HG02840 (cell line): ENCODE measurements at regions not wholly inside any gene's neighbourhood (a gene's known extent, or its start where the extent isn't known, plus 50 kb on each side); places are given as distances from the start of the nearest gene placed in this dataset.

Source experiments
- ATAC-seq: cut with Tn5 transposase; IDR thresholded peaks from one replicate; pipeline ENCODE4 v1.9.1; 2021; ENCODE audit warnings: mild to moderate bottlenecking, moderate library complexity, moderate number of reproducible peaks; ENCODE audit not compliant: unreplicated experiment, low FRiP score

DNA sequence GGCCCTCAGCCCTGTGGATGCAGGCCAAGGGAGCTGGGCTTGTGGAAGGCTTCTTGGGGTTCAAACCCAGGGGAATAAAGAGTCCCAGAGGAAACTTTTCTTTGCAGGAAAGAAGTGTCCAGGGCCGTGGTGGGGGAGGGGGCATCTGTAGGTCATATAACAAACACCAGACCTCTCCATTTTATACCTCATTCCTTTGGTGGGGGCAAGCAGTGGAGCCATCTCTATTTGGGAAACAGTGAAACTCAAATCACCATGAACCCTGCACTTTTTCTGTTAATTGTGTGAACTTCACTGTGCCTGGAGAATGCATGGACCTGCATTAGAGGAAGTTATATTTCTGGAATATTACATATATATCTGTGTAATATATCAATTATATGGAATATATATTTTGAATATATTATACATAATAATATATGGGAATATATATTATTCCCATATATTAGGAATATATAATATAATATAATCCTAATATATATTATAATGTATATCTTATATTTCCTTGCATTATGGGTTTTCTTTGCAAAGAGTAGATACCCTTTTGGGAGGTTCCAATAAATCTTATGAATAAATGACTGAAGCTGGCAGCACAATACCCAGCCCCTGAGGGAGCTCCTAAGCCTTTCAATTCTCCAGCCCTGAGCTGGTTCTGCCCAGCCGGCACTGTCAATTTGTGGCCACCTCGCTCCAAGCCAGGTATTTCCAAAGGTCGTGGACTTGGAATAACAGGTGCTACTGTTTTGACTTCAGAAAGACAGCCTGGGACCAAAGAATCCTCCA lies 97.7 kb upstream of the PKDCC start:
- ATAC-seq: no peak

DNA sequence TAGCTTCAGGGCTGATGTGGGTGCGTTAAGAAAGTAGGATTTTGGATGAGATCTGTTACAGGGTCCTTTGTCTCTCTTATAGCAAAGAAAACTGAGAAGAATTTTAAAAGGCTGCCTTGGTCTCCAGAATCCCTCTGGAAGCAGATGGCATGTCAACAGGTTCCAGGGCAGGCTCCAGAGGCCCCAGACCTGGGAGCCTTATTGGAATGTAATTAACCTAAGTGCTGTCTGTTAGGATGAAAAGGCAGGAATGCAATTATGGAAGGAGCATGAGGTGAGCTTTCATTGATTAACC lies 97.2 kb upstream of the PKDCC start:
- no peak for ATAC-seq

DNA sequence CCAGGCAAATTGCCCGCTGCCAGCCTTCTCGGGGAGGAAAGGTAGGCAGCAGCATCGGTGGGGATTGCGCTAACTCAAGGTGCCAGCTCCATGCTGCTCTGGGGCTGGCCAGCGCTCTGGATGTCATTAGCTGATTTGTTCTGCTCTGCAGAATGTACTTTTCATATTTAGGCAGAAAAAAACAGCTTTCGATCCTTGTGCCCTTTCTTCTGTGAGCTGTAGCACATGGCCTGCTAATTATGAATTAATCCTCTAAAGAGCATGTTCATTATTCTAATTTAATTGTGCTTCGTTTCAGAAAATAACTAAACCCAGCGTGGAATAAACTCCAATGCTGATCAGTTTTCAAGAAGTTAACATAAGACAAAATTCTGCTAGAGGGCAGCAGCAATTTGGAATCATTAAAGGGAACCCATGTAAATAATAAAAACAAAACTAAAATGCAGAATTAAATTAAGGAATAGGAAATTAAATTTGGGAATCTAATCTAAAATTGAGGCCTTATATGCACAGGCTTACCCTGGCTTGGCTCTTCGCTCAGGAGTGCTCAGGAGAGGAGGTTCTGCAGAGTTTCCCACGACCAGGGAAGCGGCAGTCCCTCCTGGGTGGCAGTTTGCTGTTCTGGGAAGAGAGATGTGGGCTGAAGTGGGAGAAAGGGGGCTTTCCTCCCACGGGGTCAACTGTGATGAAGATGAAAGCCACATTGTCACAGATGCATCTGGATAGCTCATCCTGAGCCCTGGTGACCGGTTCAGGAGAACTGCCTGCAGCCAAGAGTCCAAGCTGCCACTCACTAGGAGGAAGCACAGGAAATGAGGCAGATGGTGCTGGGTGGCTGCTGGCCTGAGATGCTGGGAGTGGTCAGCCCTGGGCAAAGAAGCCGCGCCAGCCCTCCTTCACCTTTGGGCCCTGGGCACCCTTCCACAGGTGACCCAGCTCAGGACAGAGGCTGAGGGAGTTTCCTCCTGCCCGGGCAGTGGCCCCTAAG lies 93.2 kb upstream of the PKDCC start:
- no peak for ATAC-seq

DNA sequence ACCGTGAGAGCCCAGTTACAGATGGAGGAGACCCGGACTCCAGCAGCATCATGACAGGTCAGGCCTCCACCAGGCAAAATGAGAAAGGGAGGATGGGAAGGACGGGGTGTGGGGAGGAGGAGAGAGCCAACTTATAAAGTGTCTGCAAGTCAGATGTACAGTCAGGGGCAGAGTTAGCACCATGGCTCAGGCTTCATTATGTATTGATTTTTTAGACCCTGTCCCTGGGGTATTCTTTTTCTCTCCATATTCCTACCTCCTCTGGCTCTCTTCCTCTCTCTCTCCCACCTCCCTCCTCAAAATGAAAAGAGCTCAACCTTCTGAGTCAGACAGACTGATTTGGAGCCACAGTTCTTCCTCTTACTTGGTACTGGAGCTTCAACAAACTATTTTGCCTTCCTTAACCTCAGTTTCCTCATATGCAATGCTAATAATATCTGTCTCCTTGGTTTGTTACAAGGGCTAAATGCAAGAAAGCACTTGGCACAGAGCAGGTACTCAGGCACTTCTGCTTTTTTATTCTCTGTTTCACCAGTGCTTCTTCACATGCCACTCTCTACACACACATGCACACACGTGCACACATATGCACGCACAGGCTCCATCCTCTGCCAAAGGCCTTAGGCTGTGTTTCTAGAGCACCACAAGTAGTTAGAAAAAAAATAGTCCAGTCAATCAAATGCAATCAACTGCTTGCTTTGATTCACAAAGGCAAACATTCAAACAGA lies 92.3 kb upstream of the PKDCC start:
- ATAC-seq: no peak

DNA sequence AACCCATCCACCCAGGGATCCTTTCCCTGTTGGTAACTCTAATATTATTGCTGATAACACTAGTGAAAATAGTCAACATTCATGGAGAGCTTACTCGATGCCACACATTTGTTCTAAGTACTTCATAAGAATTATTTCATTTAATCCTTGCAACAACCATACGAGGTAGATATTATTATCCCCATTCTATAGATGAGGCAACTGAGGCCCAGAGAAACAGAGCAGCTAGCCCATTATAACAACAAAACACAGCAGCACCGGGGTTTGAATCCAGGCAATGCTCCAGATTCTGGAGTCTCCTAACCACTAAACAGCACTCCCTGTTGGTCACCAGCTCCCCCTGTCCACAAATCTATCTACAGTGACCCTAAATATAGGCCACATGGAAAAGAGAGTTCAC lies 90.4 kb upstream of the PKDCC start:
- no peak for ATAC-seq

DNA sequence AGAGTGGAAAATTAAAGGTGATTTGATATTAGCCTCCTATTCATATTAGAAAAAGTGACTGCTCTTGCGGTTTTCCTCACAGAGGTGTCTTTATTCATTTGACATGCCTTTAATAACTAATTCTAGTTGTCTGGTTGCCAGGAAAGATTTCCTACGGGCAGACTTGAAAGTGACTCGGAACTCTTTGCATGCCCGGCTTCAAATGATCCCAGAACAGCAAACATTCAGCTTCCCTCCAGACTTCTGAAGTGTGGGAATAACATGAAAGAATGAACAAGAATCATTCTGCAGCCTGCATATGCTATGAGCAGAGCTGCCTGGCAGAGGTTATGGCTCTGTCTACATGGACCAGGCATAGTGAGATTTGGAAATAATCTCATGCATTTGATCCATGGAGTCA lies 89.6 kb upstream of the PKDCC start:
- no peak for ATAC-seq

DNA sequence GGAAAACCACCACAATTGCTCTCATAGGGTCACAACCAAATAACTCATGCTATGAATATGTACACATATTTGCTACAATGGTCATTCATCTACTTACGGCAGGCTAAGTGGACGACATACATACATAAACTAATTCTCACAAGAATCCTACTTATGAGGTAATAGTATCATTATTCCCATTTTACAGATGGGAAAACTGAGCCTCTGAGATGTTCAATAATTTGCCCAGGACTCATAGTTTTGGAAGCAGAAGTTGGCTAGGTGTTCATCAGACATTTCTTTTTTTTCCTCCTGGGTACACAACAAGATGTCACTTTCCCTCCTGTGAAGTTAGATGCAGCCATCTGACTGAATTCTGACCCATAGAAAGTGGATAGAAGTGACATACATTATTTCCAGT lies 89.0 kb upstream of the PKDCC start:
- ATAC-seq: no peak

DNA sequence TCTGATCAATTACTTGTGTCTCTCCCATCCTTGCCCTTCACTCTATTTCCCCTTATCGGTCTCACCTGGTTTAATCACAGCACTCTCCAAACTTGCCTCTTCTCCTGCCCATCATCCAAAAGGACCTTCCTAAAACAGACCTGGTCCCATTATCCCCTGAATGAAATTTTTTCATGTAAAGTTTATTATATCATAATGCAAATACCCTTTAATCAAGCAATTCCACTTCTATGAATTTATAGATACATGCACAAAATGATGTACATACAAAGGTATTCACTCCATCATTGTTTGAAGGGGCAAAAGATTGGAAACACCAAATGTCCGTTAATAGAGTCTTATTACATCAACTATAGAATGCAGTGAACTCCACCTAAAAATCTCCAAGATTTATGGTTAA lies 88.1 kb upstream of the PKDCC start:
- ATAC-seq: no peak

DNA sequence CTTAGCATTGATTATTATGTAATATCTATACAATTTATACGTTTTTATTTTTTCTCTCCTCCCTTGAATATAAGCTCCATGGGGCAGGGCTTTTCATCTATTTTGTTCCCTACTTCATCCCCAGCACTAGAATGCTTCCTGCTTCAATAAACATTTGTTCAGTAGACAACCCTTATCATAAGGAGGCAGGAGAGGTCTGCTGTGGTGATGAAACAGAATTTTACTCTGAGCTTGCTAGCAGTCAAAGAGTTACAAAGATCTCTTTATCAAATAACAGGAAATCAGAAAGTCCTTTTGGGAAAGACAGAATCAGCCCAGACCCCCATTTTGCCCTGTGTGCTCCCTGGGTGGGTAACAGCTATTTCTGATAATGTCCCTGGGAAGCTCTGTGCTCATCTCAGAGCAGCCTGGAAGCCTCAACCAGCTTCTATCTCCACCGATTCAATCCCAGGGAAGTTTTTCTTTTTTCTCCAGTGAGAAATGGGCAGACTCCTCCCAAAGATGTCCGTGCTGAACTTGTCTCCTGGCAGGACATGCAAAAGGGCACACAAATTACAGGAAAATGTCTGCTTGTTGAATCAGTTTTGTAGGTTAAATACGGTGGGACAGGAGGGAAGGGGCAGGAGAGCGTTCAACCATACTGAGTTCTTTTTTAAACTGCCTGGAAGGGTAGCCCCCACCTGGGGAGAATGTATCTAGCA lies 84.7 kb upstream of the PKDCC start:
- no peak for ATAC-seq

DNA sequence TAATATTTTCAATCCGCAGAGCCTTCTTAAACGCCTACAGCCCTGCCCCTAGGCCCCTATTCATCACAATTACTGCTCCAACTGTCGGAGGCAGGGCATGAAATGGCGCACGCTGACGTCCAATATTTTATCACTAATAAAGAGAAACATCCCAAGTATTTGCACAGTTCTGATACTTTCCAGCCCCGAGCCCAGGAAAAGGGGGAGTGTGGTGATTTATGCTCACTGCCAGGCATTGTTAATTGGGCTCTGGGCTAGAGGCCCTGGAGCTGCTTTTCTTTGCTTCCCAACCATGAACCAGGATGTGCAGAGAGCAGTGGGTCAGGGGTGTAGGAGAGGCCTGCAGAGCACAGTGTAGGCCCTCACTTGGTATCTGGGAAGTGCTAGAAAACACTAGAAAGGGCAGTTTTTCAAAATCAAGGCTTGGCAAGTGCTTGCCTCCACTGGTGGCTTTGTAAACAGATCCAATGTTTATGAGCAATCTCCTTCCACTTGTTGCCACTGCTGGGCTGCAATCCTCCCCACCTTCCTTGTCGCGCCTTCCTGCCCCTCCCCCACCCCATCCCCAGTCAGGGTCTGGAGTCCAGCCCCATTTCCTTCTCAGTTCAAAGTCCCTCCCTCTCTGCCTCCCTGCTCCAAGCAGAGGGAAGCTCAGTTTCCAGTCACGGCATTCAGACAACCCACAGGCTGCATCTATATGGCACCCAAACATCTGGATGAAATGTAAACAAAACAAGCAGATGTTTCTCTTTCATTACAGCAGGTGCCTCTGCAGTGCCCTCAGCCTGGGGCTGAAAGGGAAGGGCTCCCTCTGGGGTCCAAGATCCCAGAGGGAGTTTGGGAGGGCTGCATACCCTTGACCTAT lies 83.9 kb upstream of the PKDCC start:
- no peak for ATAC-seq

DNA sequence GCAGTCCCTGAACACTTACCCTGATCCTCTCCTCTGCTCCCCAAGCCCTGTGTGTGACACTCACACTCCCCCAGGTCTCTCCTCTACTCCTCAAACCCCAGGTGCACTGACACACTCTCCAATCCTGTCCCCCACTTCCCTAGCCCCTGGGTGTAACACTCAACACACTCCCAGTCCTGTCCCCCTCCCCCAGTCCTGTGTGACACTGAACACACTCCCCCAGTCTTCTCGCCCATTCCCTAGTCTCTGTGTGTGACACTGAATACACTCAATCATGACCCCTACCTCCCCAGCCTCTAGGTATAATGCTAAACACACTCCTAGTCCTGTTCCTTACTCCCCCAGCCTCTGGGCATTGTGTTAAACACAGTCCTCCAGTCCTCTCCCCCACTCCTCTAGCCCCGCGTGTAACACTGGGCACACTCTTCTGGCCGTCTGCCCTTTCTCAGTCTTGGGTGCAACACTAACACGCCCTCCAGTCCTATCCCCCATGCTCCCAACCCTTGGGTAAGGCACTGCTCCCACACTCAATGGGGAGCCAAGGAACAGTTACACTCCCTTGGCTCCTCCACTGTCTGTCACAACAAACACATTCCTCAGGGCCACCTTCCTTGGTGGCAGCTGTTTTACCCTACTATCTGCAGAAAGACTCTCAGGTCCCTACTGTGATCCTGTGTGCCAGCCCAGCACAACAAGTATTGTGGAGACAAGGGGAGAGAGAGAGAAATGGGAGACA lies 82.5 kb upstream of the PKDCC start:
- no peak for ATAC-seq

DNA sequence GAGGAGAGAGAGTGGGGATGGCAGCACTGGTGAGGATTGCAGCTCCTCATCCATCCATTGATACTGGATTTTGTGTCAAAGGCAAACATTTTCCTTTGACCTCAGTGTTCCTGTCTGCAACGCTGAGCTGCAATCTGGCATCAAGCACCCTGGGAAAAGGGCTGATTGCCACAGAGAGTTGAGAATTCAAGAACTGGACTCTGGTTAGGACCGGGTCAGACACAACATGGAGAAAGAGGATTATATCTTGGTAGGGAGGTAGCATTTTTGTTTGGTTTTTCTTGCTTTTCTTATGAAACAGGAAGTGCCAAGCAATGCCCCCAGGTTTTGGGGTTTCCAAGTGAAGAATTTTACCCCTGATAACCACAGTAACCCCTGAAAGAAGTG lies 81.9 kb upstream of the PKDCC start:
- no peak for ATAC-seq

DNA sequence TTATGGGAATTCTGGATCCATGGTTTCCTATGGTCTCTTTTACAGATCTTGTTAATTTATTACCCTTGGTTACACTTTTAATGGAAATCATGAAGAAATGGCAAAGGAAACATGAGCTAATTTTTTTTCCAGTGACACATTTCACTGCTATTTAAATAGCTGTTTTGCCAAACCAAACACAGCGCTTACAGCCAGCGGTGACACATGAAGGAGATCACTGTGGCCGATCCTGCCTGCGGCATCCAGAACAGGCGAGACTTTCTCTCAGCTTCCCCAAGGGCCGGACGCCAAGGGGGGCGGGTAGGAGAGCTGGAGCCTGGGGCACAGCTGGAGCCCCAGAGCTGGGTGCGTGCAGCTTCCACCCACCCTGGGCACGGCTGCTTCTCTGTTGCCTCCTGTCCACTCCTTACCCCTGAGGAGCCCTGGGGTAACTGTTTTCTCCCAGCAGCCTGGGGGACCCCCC lies 81.4 kb upstream of the PKDCC start:
- ATAC-seq: no peak

DNA sequence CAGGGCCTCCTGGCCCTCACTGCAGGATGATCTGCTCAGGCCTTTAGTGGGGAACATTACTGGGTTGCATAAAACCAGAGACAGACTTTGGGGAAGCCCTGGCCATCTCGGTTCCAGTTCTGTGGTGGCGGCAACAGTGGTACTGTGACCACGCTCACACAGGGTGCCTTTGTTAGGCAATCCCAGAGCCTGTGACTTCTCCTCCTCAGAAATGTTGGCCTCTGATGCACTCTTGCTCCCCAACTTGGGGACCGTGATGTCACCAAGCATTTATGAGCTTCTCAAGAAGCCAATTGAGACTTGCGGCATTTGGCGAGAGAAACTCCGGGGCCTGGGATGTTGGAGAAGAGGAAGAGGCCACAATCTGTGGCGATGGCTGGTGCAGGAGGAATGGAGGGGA lies 80.9 kb upstream of the PKDCC start:
- ATAC-seq: no peak

DNA sequence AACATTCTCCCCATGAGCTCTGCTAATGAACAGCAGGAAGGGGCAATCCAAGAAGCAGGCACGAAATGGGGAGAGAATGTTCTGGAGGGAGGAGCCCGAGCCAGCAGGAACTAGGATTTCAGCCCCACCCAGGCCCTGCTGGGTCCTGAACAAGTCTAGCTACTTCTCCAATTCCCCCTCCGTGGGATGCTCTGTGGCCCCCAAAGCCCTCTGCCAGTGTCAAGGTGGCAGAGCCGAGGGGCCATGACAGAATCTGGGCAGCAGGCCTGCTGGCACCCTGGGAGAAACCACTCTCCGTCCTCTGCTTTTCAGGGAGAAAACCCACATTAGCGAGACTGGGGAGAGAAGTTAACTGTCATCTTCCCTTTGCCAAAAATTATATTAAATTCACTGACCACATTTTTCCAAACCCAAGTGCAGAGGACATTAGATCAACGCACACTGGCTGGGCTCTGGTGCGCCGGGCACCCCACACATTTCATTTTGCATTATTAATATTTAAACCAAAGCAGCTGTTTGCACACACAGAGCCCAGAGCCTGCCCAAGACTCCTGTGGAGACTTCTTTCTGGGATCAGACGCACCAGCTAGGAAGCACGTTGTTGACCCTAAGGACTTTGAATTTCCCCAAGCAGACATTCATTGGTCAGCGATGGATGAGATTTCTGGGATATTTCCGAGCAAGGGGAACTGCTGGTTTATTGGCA lies 80.2 kb upstream of the PKDCC start:
- no peak for ATAC-seq

DNA sequence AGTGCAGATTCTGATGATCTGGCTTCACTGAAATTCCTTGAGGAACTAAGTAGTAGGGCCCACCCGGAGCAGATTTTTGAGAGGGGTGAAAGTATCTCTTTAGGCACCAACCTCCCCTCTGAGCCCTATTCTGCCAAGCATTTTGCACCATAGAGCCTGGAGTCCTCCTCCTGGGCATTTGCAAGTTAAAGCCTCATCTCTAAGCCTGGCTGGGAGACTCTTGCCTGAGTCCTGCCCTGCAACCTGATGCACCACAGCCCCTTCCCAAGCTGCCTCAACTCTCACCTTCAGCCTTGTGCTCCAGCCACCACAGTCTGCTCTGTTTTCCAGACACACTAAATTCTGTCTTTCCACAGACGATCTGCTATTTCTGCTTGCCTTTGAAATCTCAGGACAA lies 79.6 kb upstream of the PKDCC start:
- ATAC-seq: no peak

DNA sequence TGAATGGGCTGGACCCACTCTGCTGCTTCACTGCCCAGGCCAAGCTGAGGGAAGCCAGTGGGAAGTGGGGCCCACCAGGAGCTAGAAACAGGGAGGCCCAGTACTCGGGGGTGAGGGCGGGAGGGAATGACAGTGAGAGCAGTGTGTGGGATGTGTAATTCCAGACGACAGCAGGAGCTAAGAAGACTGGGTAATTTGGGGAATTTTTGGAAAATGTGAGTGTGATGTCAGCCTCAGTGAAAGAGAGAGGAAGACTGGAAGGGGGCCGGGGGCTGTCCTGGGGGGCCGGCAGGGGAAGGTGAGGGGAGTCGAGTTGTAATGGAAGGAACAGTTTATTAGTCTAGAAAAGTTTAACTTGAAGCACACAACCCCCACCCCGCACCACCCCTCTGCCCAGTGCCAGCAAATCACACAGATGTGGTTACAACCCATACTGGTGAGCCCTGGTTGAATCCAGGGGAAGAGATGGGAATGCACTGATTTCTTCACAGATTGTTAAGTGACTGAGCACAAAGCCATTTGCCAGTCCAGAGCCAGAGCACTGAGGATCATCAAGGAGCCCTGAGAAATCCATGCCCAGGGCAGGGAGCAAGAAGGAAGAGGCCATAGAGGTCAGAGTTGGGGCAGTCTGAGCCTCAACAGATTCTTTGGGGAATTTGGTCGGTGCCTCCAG lies 76.7 kb upstream of the PKDCC start:
- ATAC-seq: no peak

DNA sequence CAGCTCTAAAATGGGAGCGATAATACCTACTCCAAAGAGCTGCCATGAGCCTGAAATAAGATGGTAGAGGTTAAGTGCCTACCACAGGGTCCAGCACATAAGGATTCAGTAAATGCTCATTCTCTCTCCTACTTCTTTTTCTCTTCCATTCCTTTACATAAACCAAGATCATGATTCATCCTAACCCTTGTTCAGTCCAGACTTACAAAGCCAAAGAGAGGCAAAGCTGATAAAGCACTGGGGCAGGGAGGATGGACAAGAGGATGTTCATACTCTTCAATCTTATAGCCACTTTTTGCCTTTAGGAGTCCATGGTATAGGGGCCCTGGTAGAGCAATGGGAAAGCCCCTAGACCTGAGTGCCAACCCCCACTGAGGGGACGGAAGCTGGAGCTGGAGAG lies 75.6 kb upstream of the PKDCC start:
- ATAC-seq: no peak
